H9 (cell line): ENCODE measurements at regions not wholly inside any gene's neighbourhood (a gene's known extent, or its start where the extent isn't known, plus 50 kb on each side); places are given as distances from the start of the nearest gene placed in this dataset.

ENCODE experiments used
- DNase-seq: peaks from one replicate; pipeline ENCODE4 v3.0.0-alpha.2; 2017
- H2AFZ ChIP-seq: one replicate; pipeline ENCODE4 v1.6.1; 2013; ENCODE audit warnings: mild to moderate bottlenecking, low read length, control low read depth, moderate library complexity
- H2AK5ac ChIP-seq: 2 replicates; pipeline ENCODE4 v1.6.1; 2013; ENCODE audit warnings: low read length, control low read depth, mixed read lengths; ENCODE audit not compliant: insufficient read length
- H2BK120ac ChIP-seq: one replicate; pipeline ENCODE4 v1.6.1; 2013; ENCODE audit warnings: low read depth, mild to moderate bottlenecking, low read length, control low read depth, inconsistent platforms; ENCODE audit not compliant: poor library complexity, severe bottlenecking
- H2BK12ac ChIP-seq: 2 replicates; pipeline ENCODE4 v1.6.1; 2013; ENCODE audit warnings: low read length, control low read depth, mixed read lengths, low read depth; ENCODE audit not compliant: insufficient read length
- H2BK15ac ChIP-seq: 2 replicates; pipeline ENCODE4 v1.6.1; 2013; ENCODE audit warnings: low read depth, low read length, control low read depth
- H2BK20ac ChIP-seq: one replicate; pipeline ENCODE4 v1.6.1; 2013; ENCODE audit warnings: low read depth, mild to moderate bottlenecking, low read length, control low read depth, inconsistent platforms; ENCODE audit not compliant: poor library complexity, severe bottlenecking
- H2BK5ac ChIP-seq: 2 replicates; pipeline ENCODE4 v1.6.1; 2013; ENCODE audit warnings: low read length, control low read depth, mixed read lengths; ENCODE audit not compliant: insufficient read length
- H3K14ac ChIP-seq: 2 replicates; pipeline ENCODE4 v1.6.1; 2013; ENCODE audit warnings: low read length, control low read depth; ENCODE audit not compliant: insufficient read depth
- H3K18ac ChIP-seq: 2 replicates; pipeline ENCODE4 v1.6.1; 2013; ENCODE audit warnings: low read depth, mild to moderate bottlenecking, mixed read lengths, low read length, control low read depth; ENCODE audit not compliant: insufficient read length
- H3K23ac ChIP-seq: 2 replicates; pipeline ENCODE4 v1.6.1; 2013; ENCODE audit warnings: low read length, control low read depth, mixed read lengths, low read depth; ENCODE audit not compliant: insufficient read length
- H3K23me2 ChIP-seq: 2 replicates; pipeline ENCODE4 v1.6.1; 2013; ENCODE audit warnings: low read depth, mild to moderate bottlenecking, mixed read lengths, low read length, control low read depth; ENCODE audit not compliant: insufficient read length, poor library complexity, severe bottlenecking
- H3K27ac ChIP-seq: 2 replicates; pipeline ENCODE4 v1.5.1; 2013; ENCODE audit warnings: low read length, control low read depth, mixed read lengths, low read depth; ENCODE audit not compliant: insufficient read length
- H3K27me3 ChIP-seq: 2 replicates; pipeline ENCODE4 v1.6.1; 2013; ENCODE audit warnings: low read length, control low read depth, inconsistent platforms; ENCODE audit not compliant: insufficient read depth
- H3K4ac ChIP-seq: 2 replicates; pipeline ENCODE4 v1.6.1; 2013; ENCODE audit warnings: low read depth, mild to moderate bottlenecking, control low read depth, inconsistent platforms, low read length, moderate library complexity
- H3K4me1 ChIP-seq: 2 replicates; pipeline ENCODE4 v1.6.1; 2013; ENCODE audit warnings: low read length, control low read depth, inconsistent platforms; ENCODE audit not compliant: insufficient read depth
- H3K4me2 ChIP-seq: 2 replicates; pipeline ENCODE4 v1.6.1; 2013; ENCODE audit warnings: low read length, control low read depth, mixed read lengths; ENCODE audit not compliant: insufficient read length, insufficient read depth
- H3K56ac ChIP-seq: 2 replicates; pipeline ENCODE4 v1.6.1; 2013; ENCODE audit warnings: low read depth, mild to moderate bottlenecking, mixed read lengths, low read length, control low read depth; ENCODE audit not compliant: insufficient read length
- H3K79me1 ChIP-seq: 2 replicates; pipeline ENCODE4 v1.6.1; 2013; ENCODE audit warnings: low read depth, mild to moderate bottlenecking, moderate library complexity, low read length, control low read depth, inconsistent platforms; ENCODE audit not compliant: insufficient read depth, poor library complexity, severe bottlenecking
- H3K79me2 ChIP-seq: 2 replicates; pipeline ENCODE4 v1.6.1; 2013; ENCODE audit warnings: low read length, control low read depth, inconsistent platforms; ENCODE audit not compliant: insufficient read depth
- H3K9ac ChIP-seq: 2 replicates; pipeline ENCODE4 v1.6.1; 2013; ENCODE audit warnings: low read length, control low read depth, mixed read lengths; ENCODE audit not compliant: insufficient read length; ENCODE audit errors: extremely low read depth
- H3K9me3 ChIP-seq: one replicate; pipeline ENCODE4 v1.6.1; 2013; ENCODE audit warnings: low read depth, low read length, inconsistent platforms; ENCODE audit not compliant: control insufficient read depth
- H3T11ph ChIP-seq: one replicate; pipeline ENCODE4 v1.6.1; 2013; ENCODE audit warnings: mild to moderate bottlenecking, low read length, control low read depth, inconsistent platforms
- H4K20me1 ChIP-seq: one replicate; pipeline ENCODE4 v1.6.1; 2013; ENCODE audit not compliant: control insufficient read depth, insufficient read length, insufficient read depth
- H4K5ac ChIP-seq: 2 replicates; pipeline ENCODE4 v1.6.1; 2013; ENCODE audit warnings: low read depth, mild to moderate bottlenecking, mixed read lengths, low read length, control low read depth; ENCODE audit not compliant: insufficient read length
- H4K8ac ChIP-seq: replicated peaks from 2 replicates; pipeline ENCODE4 v1.6.1; 2013; ENCODE audit warnings: low read length, control low read depth, mixed read lengths, low read depth; ENCODE audit not compliant: insufficient read length
- H4K91ac ChIP-seq: 2 replicates; pipeline ENCODE4 v1.6.1; 2013; ENCODE audit warnings: low read depth, mild to moderate bottlenecking, moderate library complexity, mixed read lengths, low read length, control low read depth; ENCODE audit not compliant: insufficient read length
- H3K27ac Mint-ChIP-seq, 3 experiments: 2 replicates in 2 of 3; 3 replicates in 1 of 3; pipeline ENCODE4 v1.8.0; 2020 to 2021; ENCODE audit warnings: mixed read lengths in 3 of 3, mild to moderate bottlenecking in 1 of 3, moderate library complexity in 1 of 3
- H3K27me3 Mint-ChIP-seq: 2 replicates; pipeline ENCODE4 v1.8.0; 2021; ENCODE audit warnings: low read depth, mild to moderate bottlenecking, moderate library complexity, mixed read lengths
- H3K36me3 Mint-ChIP-seq, 3 experiments: 2 replicates in 2 of 3; 3 replicates in 1 of 3; pipeline ENCODE4 v1.8.0; 2020 to 2021; ENCODE audit warnings: low read depth in 3 of 3, mixed read lengths in 3 of 3; ENCODE audit not compliant: insufficient read depth in 1 of 3
- H3K4me1 Mint-ChIP-seq, 2 experiments: 2 replicates each; pipeline ENCODE4 v1.8.0; 2020; ENCODE audit warnings: mixed read lengths in 2 of 2
- H3K4me3 Mint-ChIP-seq, 2 experiments: 2 replicates in 1 of 2; 3 replicates in 1 of 2; pipeline ENCODE4 v1.8.0; 2020 to 2021; ENCODE audit warnings: mild to moderate bottlenecking in 2 of 2, mixed read lengths in 2 of 2, moderate library complexity in 1 of 2
- H3K9me3 Mint-ChIP-seq, 2 experiments: 2 replicates in 1 of 2; 3 replicates in 1 of 2; pipeline ENCODE4 v1.8.0; 2020; ENCODE audit warnings: mild to moderate bottlenecking in 2 of 2, mixed read lengths in 2 of 2, moderate library complexity in 1 of 2
- CTCF ChIP-seq: fragments of 200-600 bp; sonication (generic); conservative IDR thresholded peaks from 3 replicates; pipeline ENCODE4 v1.8.0; 2021; ENCODE audit warnings: antibody characterized with exemption, mild to moderate bottlenecking
- WGBS: extraction: QIAGEN DNeasy Blood & Tissue Kit; methylation state at CpG from one replicate; pipeline ENCODE4 v1.1.7; 2013; ENCODE audit warnings: missing lambda C conversion rate, low lambda C conversion rate, mixed read lengths; ENCODE audit not compliant: insufficient read length; ENCODE audit errors: extremely low coverage; 5-methylcytosine and 5-hydroxymethylcytosine counted together

DNA sequence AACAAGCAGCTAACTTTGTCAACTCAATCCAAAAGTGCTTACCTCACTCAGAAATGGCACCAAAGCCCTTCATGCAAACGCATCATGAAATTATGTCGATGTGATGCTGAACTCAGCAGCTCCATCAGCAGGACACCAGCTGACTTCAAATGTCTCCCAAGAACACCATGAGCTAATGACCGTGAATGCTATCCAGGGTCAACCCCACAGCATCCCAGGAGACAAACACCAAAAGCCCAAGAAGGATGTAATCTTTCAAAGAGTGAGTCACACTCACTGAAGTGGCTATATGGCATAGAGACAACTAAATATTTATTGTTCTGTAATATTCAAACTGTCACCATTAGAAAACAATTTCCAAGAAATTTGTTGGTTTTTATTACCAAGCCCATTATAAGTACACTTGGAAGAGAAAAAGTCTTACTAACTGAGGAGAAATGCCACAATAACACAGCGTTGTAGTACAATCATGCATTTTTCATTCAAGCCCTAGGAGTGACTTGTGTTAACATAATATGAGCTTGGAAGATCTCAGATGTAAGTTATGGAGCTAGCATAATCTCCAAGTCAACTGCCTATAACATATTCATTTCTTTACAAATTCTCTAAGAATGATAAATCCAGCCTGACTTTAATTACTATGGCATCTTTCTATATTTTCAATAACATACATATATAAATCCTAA lies 165.0 kb upstream of the CCDC68 start:
- H2BK5ac ChIP-seq, result no peak overlapping the region
- no peak for TF ChIP-seq CTCF
- no peaks in the 10 kb centered on the region for H3K9me3 ChIP-seq
- no CpG with 5 or more reads among the region's 4 CpGs for WGBS
- H3K79me1 ChIP-seq, result no peaks in the 10 kb centered on the region
- H4K91ac ChIP-seq, result no peak overlapping the region
- H3K27ac ChIP-seq, result no peak overlapping the region
- Mint-ChIP-seq H3K4me3 (no peak overlapping the region), H3K36me3 (no peaks in the 10 kb centered on the region), H3K27ac (no peak overlapping the region), H3K9me3 (no peaks in the 10 kb centered on the region), H3K27me3 (no peaks in the 10 kb centered on the region; the same call in 1 of the 2 replicates), H3K4me1 (no peaks in the 10 kb centered on the region)
- no peak overlapping the region for H2BK12ac ChIP-seq
- no peaks in the 10 kb centered on the region for H4K20me1 ChIP-seq
- H3K27me3 ChIP-seq, result no peaks in the 10 kb centered on the region
- no peak overlapping the region for H4K8ac ChIP-seq
- DNase-seq, result no peak
- no peak overlapping the region for H4K5ac ChIP-seq
- H3T11ph ChIP-seq, result no peak overlapping the region
- no peak overlapping the region for H3K14ac ChIP-seq
- no peaks in the 10 kb centered on the region for H3K23me2 ChIP-seq
- no peak overlapping the region for H2BK20ac ChIP-seq
- H3K9ac ChIP-seq, result no peak overlapping the region
- H2AK5ac ChIP-seq, result no peak overlapping the region
- H3K18ac ChIP-seq, result no peak overlapping the region
- H3K4me2 ChIP-seq, result no peak overlapping the region
- no peak overlapping the region for H3K23ac ChIP-seq
- H2BK120ac ChIP-seq, result no peak overlapping the region
- no peak overlapping the region for H2AFZ ChIP-seq
- no peak overlapping the region for H3K4ac ChIP-seq
- no peak overlapping the region for H2BK15ac ChIP-seq
- H3K79me2 ChIP-seq, result no peaks in the 10 kb centered on the region
- H3K4me1 ChIP-seq, result no peaks in the 10 kb centered on the region
- no peak overlapping the region for H3K56ac ChIP-seq
